ENCODE measurements at regions not wholly inside any gene's neighbourhood (a gene's known extent, or its start where the extent isn't known, plus 50 kb on each side); places are given as distances from the start of the nearest gene placed in this dataset.

DNA sequence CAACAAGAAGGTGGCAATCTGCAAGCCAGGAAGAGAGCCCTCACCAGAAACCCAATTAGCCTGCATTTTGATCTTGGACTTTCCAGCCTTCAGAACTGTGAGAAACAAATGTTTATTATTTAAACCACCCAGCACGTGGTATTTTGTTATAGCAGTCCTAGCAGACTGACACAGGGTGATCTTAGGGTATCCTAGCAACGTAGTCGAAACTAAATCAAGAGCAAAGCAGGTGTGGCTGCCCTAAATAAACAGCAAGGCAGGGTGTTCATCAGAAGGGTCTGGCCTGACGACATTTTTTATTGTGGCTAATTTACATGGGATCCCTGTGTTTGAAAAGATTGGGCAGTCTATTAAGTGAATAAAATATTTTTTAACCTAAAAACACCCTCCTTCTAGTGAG is 198.8 kb downstream of the VEGFC start:
- TF ChIP-seq ZNF416 (tag by site-specific recombination; IDR thresholded peaks at IDR 0.05) (no peak), ZNF394 (tag by site-specific recombination; IDR thresholded peaks at IDR 0.05; ENCODE audit: borderline replicate concordance) (no peak), ZNF600 (tag by site-specific recombination; IDR thresholded peaks at IDR 0.05) (no peak), ZFP41 (tag by site-specific recombination; IDR thresholded peaks at IDR 0.05; ENCODE audit: borderline replicate concordance) (no peak), ZBTB8A (tag by site-specific recombination; IDR thresholded peaks at IDR 0.05) (no peak), ZNF658 (tag by site-specific recombination; IDR thresholded peaks at IDR 0.05) (no peak), ZNF335 (tag by site-specific recombination; conservative IDR thresholded peaks at IDR 0.05) (no peak), ZFHX2 (tag by site-specific recombination; conservative IDR thresholded peaks at IDR 0.05) (no peak), YY1 (tag by site-specific recombination; IDR thresholded peaks at IDR 0.05) (no peak)
- TF ChIP-seq, protein P1, sequence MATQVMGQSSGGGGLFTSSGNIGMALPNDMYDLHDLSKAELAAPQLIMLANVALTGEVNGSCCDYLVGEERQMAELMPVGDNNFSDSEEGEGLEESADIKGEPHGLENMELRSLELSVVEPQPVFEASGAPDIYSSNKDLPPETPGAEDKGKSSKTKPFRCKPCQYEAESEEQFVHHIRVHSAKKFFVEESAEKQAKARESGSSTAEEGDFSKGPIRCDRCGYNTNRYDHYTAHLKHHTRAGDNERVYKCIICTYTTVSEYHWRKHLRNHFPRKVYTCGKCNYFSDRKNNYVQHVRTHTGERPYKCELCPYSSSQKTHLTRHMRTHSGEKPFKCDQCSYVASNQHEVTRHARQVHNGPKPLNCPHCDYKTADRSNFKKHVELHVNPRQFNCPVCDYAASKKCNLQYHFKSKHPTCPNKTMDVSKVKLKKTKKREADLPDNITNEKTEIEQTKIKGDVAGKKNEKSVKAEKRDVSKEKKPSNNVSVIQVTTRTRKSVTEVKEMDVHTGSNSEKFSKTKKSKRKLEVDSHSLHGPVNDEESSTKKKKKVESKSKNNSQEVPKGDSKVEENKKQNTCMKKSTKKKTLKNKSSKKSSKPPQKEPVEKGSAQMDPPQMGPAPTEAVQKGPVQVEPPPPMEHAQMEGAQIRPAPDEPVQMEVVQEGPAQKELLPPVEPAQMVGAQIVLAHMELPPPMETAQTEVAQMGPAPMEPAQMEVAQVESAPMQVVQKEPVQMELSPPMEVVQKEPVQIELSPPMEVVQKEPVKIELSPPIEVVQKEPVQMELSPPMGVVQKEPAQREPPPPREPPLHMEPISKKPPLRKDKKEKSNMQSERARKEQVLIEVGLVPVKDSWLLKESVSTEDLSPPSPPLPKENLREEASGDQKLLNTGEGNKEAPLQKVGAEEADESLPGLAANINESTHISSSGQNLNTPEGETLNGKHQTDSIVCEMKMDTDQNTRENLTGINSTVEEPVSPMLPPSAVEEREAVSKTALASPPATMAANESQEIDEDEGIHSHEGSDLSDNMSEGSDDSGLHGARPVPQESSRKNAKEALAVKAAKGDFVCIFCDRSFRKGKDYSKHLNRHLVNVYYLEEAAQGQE (tag by site-specific recombination; IDR thresholded peaks at IDR 0.05): no peak
- TF ChIP-seq, protein P2, sequence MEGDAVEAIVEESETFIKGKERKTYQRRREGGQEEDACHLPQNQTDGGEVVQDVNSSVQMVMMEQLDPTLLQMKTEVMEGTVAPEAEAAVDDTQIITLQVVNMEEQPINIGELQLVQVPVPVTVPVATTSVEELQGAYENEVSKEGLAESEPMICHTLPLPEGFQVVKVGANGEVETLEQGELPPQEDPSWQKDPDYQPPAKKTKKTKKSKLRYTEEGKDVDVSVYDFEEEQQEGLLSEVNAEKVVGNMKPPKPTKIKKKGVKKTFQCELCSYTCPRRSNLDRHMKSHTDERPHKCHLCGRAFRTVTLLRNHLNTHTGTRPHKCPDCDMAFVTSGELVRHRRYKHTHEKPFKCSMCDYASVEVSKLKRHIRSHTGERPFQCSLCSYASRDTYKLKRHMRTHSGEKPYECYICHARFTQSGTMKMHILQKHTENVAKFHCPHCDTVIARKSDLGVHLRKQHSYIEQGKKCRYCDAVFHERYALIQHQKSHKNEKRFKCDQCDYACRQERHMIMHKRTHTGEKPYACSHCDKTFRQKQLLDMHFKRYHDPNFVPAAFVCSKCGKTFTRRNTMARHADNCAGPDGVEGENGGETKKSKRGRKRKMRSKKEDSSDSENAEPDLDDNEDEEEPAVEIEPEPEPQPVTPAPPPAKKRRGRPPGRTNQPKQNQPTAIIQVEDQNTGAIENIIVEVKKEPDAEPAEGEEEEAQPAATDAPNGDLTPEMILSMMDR (tag by site-specific recombination; IDR thresholded peaks at IDR 0.05): no peak
